Hematopoietic multipotent progenitor cell treated with erythropoietin and hydrocortisone succinate and interleukin-3 and kit ligand, for 6 days (in vitro differentiated cells): ENCODE measurements at regions not wholly inside any gene's neighbourhood (a gene's known extent, or its start where the extent isn't known, plus 50 kb on each side); places are given as distances from the start of the nearest gene placed in this dataset.

Experiments used
- DNase-seq: peaks from one replicate; pipeline ENCODE4 v3.0.0-alpha.2; 2015

DNA sequence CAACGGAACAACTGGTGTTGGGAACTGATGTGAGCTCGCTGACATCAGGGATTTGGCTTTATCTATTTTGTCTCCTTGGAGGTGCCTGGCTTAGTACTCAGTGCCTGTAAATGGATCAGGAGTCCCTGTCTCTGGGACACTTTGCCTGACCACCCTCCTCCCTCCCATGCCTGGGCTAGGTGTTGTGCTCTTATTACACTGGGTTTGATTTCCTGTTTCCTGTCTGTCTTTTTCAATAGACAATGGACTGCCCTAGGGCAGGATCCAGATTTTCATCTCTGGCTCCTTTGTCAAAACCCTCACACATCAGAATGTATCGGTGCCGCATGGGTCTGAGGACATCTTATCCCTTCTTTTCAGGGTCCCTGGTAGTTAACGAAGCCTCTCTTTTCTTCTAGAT lies 223.6 kb upstream of the ASIC2 start:
- DNase-seq: no peak

- no peak for DNase-seq
Observed at GRCh38 chr17:33517746-33518145, 224.7 kb upstream of the ASIC2 start.

GRCh38 chr17:33519692-33520091 lies 226.6 kb upstream of the ASIC2 start:
- no peak for DNase-seq

DNA sequence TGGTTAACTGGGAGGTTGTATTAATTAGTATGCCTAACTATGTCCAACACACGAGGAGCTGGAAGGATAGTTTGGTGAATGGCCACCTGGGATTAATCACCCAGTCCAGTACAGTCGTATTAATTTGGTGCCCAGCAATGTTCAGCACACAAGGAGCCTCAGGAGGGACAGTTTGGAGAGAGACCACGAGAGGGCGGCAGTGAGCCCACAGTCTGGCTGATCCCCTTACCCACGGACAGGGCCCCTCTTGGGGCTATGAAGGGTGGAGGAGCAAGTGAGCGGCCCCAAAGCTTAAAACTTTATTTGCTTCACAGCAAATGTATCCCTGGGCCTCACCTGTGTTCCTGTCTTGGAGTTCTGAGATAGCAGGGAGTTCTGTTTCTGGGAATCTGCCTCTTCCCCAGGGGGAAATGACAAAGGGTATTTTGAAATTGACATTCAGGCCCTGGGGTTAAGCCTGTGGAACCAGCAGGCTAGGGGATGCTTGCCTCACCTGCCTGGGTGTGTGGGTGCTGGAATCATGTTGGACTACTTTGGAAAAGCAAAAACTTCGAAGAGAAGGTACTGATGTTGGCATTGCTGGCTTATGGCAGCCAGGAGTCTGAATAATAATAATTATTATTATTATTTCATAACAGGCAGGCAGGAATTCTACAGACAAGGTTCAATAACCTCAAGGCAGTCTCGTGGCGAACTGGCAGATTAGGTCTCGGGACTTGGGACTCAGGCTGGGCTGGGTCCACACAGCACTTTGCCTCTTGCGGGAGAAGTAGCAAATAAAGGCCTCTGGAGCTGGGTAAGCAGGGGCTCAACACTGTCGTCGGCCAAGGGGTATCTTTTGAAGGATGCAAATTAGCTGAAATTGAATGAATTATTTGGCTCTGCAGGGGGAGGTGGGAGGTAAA lies 227.6 kb upstream of the ASIC2 start:
- peak; percentile 60 for DNase-seq

GRCh38 chr17:33521784-33522183 lies 228.7 kb upstream of the ASIC2 start:
- DNase-seq: peak; percentile 17

GRCh38 chr17:33522623-33523022 lies 229.5 kb upstream of the ASIC2 start:
- no peak for DNase-seq

DNA sequence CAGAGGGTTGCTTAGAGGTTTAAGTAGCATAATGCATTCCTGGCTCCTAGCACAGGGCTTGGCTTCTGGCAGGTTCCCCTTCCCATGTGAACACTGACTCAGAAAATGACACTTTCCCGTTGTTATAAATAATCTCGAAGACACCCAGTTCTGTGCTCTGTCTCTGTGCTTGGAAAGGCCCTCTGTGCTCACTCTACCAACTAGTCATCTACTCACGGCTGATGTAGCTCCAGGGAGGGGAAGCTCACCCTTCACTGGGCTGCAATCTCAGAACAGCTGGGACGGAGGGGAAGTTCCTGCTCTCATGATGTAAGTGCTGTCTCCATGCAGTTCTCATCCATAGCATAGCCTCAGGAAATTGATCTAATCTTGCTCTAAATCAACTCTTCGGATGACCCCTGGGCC lies 230.5 kb upstream of the ASIC2 start:
- no peak for DNase-seq

DNA sequence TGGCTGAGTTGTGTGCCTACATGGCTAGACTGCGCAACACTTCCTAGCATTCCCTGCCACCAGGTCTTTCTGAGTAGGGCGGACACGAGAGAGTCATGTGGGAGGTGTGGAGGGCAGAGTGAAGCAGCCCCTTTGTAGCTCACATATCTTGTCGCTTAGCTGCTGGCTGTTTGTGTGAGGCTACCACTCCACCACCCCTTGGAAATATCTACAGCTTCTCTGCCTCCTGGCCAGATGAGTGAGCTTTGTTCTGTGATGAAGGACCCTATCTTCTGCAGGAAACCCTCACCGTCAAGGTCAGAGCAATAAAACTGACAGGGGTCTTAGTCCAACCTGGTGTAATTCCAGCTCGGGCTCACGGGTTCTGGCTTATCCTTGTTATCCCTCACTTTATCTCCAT lies 232.1 kb upstream of the ASIC2 start:
- no peak for DNase-seq

GRCh38 chr17:33526717-33527116 lies 233.6 kb upstream of the ASIC2 start:
- DNase-seq: no peak

- no peak for DNase-seq
Observed at GRCh38 chr17:33527290-33527689, 234.2 kb upstream of the ASIC2 start.

DNA sequence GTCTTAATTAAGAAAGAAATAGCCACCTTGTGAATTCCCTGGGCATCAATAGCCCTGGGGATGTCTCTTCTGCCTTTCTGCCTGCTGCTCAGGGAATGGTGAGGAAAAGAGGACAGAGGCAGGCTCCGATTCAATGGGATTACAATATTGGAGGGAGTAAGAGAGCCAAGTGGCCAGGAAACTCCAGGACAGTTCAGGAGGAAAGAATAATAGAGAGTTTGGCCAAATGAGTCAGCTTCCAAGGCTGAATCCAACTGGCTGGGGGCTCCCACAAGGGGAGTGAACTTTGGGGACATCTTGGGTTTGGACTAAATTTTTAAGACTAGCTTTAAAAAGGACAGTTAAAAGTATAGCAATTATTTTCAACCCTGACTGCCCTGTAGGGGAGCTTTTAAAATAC lies 235.8 kb upstream of the ASIC2 start:
- no peak for DNase-seq

DNA sequence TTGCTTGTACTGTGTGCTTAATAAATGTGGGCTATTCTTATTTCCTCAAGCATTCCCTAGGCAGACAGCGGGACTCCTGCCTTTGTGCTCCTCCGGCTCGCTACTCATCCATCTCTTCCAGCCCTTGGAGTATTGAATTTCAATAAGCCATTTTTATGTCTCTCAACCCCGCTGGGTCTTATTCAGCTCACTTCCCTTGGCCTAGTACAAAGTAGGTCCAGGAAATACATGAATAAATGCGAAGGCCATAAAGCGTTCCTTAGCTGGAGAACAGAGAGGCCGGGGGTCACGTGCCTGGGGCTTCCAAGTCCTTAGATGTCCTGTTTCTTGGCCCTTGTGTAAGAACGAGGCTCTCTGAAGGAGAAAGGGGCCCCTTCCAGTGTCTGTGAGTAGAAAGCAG lies 236.7 kb upstream of the ASIC2 start:
- no peak for DNase-seq

DNA sequence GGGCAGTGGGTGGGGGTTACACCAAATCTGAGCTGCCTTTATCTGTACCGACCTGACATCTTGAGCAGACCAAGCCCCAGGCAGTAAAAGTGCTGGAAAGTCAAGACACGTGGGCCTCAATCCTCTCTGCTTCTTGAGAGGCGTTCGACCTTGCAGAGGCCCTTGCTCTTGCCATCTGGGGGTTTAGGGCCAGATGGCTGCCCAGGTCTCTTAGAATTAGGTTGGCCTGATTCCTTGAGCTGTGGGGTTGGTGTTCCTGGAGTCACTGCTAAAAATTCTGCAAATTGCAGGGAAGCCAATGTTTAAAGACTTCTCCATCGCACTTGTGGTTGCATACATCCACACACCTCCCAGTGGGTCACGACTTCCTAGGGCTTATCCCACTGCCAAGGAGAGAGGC lies 238.2 kb upstream of the ASIC2 start:
- DNase-seq: no peak

DNA sequence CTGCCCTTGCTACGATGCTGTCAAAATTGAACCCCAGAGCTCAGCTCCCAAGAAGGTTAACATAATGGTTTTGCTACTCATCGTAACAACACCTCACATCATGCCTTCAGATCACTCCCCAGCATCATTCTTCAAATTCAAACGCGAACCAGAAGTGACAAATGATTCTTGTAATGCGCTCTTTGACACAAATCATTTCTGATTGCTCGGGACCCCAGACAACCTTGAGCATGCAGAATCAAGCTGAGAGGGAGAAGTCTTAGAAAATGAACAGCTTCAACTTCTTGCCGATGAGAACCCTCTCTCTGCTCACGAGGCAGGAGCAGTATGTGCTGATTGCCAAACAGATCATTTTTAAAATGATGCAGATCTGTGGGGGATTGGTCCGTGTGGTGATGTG lies 241.0 kb upstream of the ASIC2 start:
- DNase-seq: no peak

- DNase-seq: no peak
Observed at GRCh38 chr17:33545124-33545523, 252.0 kb upstream of the ASIC2 start.

GRCh38 chr17:33550261-33550660 lies 257.2 kb upstream of the ASIC2 start:
- DNase-seq: no peak

DNA sequence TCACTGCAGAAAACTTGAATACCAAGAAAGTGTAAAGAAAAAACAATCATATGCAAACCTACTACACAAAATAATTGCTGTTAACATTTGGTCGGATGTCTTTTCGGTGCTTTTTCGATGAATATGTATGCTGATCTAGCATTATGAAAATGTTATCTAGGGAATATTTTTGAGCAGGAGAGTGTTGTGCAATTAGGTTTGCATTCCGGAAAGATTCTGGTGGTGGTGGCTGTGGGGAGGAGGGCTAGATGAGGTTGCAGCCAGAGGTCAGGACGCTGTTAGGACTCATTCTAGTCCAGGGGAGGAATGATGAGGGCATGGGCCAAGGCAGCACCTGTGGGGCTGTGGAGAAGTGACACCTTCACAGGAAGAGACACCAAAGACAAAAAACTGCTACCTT lies 258.0 kb upstream of the ASIC2 start:
- no peak for DNase-seq

GRCh38 chr17:33551911-33552310 lies 258.8 kb upstream of the ASIC2 start:
- DNase-seq: no peak

DNA sequence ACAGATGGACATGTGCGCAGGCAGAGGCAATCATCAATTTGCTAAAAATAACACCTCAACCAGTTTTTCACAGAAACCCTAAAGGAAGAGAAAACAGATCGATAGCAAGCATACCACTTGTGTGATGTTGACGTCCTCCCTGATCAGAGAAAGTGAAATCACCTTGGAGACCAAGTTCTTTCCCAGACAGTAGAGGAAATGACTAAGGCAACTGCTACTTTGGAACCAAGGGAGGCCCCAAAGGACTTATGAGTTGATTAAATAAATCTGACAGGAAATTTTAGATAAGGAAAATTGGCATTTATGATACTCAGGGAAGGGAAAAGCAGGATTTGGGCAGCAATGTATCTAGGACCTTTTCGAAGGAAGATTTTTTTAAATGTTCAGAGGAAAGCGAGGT lies 267.1 kb upstream of the ASIC2 start:
- no peak for DNase-seq

- DNase-seq: no peak
Observed at GRCh38 chr17:33560871-33561270, 267.8 kb upstream of the ASIC2 start.

GRCh38 chr17:33561569-33562334 lies 268.7 kb upstream of the ASIC2 start:
- DNase-seq: no peak

GRCh38 chr17:33562792-33563191 lies 269.7 kb upstream of the ASIC2 start:
- no peak for DNase-seq

DNA sequence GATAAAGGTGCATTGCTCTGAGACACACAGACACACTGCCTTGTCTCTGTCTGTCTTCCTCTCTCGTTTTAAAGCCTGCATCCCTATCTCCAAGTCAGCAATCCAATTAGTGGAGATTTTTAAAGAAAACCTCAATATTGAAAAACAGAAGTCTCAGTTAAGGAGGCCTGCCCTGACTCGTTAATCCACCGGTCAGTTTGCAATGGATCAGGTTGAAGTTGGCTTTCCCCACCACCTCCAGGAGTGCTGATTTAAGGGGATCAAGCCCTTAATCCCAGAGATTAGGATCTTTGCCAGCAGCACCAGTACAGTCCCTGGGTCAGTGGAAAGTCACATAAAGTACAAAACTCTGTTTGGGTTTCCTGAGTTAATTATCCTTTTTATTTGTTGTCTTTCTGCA lies 271.1 kb upstream of the ASIC2 start:
- DNase-seq: no peak

GRCh38 chr17:33567223-33567622 lies 274.1 kb upstream of the ASIC2 start:
- DNase-seq: no peak
